H1 (cell line): ENCODE measurements at regions not wholly inside any gene's neighbourhood (a gene's known extent, or its start where the extent isn't known, plus 50 kb on each side); places are given as distances from the start of the nearest gene placed in this dataset.

Source experiments
- CTCF ChIA-PET: fragments of 300-600 bp; sonication (Branson Sonifier 250); formaldehyde crosslinking; loops from one replicate; lab custom pipeline; 2021; ENCODE audit not compliant: partially characterized antibody; lab: Charles Lee
- POLR2A ChIA-PET: fragments of 300-600 bp; sonication (Branson Sonifier 250); formaldehyde crosslinking; loops from one replicate; lab custom pipeline; 2021; ENCODE audit warnings: inconsistent platforms; ENCODE audit not compliant: partially characterized antibody; lab: Charles Lee
- DNase-seq, 2 experiments: peaks; one replicate each; pipeline versions ENCODE4 v3.0.0 to v3.0.0-alpha.2; 2010 to 2022; ENCODE audit warnings: low spot score in 2 of 2, low read depth in 1 of 2, mixed read lengths in 1 of 2
- FAIRE-seq: peaks from 2 replicates; lab custom pipeline; 2011; peaks lifted over from hg19 to GRCh38; lab: Jason Lieb, UNC
- H2AFZ ChIP-seq: 2 replicates; pipeline ENCODE4 v1.8.1; 2012; ENCODE audit warnings: low read length, inconsistent platforms
- H2AK5ac ChIP-seq: 2 replicates; pipeline ENCODE4 v1.6.1; 2013; ENCODE audit warnings: low read depth, low read length
- H2BK120ac ChIP-seq: replicated peaks from 2 replicates; pipeline ENCODE3; 2013; ENCODE audit warnings: low read depth, low read length, inconsistent platforms
- H2BK12ac ChIP-seq: 2 replicates; pipeline ENCODE4 v1.6.1; 2013; ENCODE audit warnings: low read depth, low read length
- H2BK15ac ChIP-seq: 2 replicates; pipeline ENCODE4 v1.6.1; 2013; ENCODE audit warnings: low read length
- H2BK20ac ChIP-seq: 2 replicates; pipeline ENCODE4 v1.6.1; 2013; ENCODE audit warnings: low read length
- H2BK5ac ChIP-seq: 2 replicates; pipeline ENCODE4 v1.6.1; 2013; ENCODE audit warnings: low read depth, low read length
- H3K14ac ChIP-seq: 2 replicates; pipeline ENCODE4 v1.6.1; 2013; ENCODE audit warnings: inconsistent platforms; ENCODE audit not compliant: insufficient read length
- H3K18ac ChIP-seq: 2 replicates; pipeline ENCODE4 v1.6.1; 2013; ENCODE audit warnings: low read length; ENCODE audit errors: extremely low read depth
- H3K23ac ChIP-seq: 2 replicates; pipeline ENCODE4 v1.6.1; 2013; ENCODE audit warnings: inconsistent platforms; ENCODE audit not compliant: insufficient read length
- H3K23me2 ChIP-seq: 2 replicates; pipeline ENCODE4 v1.6.1; 2013; ENCODE audit warnings: low read depth, low read length
- H3K27ac ChIP-seq: 2 replicates; pipeline ENCODE4 v1.6.1; 2011; ENCODE audit warnings: low read depth, low read length, inconsistent platforms
- H3K27me3 ChIP-seq, 4 experiments: replicated peaks in 1 of 4; 1 replicate in 1 of 4; 2 replicates in 3 of 4; pipeline versions ENCODE4 v1.6.1 to v1.8.1; 2011 to 2013; ENCODE audit warnings: low read length in 3 of 4, mild to moderate bottlenecking in 3 of 4, inconsistent platforms in 2 of 4, mixed read lengths in 2 of 4, moderate library complexity in 1 of 4; ENCODE audit not compliant: control insufficient read depth in 3 of 4, insufficient read depth in 3 of 4; ENCODE audit errors: extremely low read depth in 1 of 4
- H3K36me3 ChIP-seq, 4 experiments: 2 replicates each; pipeline versions ENCODE4 v1.6.1 to v1.8.1; 2011 to 2013; ENCODE audit warnings: mild to moderate bottlenecking in 4 of 4, low read length in 3 of 4, moderate library complexity in 2 of 4, control low read depth in 1 of 4, inconsistent platforms in 1 of 4; ENCODE audit not compliant: insufficient read depth in 4 of 4, control insufficient read depth in 2 of 4
- H3K4ac ChIP-seq: replicated peaks from 2 replicates; pipeline ENCODE3; 2013; ENCODE audit warnings: low read length, low read depth, mixed read lengths, inconsistent platforms; ENCODE audit not compliant: insufficient read length
- H3K4me1 ChIP-seq, 4 experiments: replicated peaks in 1 of 4; 1 replicate in 1 of 4; 2 replicates in 3 of 4; pipeline versions ENCODE4 v1.6.1 to v1.8.1; 2011 to 2013; ENCODE audit warnings: low read length in 3 of 4, inconsistent platforms in 2 of 4, mixed read lengths in 1 of 4; ENCODE audit not compliant: insufficient read depth in 4 of 4, control insufficient read depth in 3 of 4
- H3K4me2 ChIP-seq, 2 experiments: 2 replicates each; pipeline versions ENCODE4 v1.6.1 to v1.8.1; 2011 to 2013; ENCODE audit warnings: low read depth in 2 of 2, low read length in 2 of 2, control low read depth in 1 of 2, inconsistent platforms in 1 of 2, mild to moderate bottlenecking in 1 of 2; ENCODE audit not compliant: insufficient read depth in 1 of 2
- H3K4me3 ChIP-seq, 4 experiments: fragments of 200-600, 300-600 bp in 1 of 4; sonication (generic), shearing (Covaris generic), sonication (Bioruptor Twin) in 1 of 4; 2 replicates each; pipeline versions ENCODE4 v1.5.1 to v1.8.1; 2011 to 2016; ENCODE audit warnings: low read length in 4 of 4, low read depth in 3 of 4, control low read depth in 2 of 4, inconsistent platforms in 2 of 4, mild to moderate bottlenecking in 2 of 4, mixed read lengths in 1 of 4, moderate library complexity in 1 of 4; ENCODE audit not compliant: insufficient read depth in 2 of 4; ENCODE audit errors: extremely low read depth in 1 of 4
- H3K56ac ChIP-seq: replicated peaks from 2 replicates; pipeline ENCODE3; 2013; ENCODE audit warnings: low read depth, mild to moderate bottlenecking, mixed read lengths, low read length, inconsistent platforms; ENCODE audit not compliant: insufficient read length
- H3K79me1 ChIP-seq: 2 replicates; pipeline ENCODE4 v1.6.1; 2013; ENCODE audit warnings: low read depth, low read length, control low read depth
- H3K79me2 ChIP-seq, 2 experiments: 2 replicates each; pipeline versions ENCODE4 v1.6.1 to v1.8.1; 2012 to 2013; ENCODE audit warnings: low read length in 2 of 2, mild to moderate bottlenecking in 2 of 2, inconsistent platforms in 1 of 2; ENCODE audit not compliant: insufficient read depth in 2 of 2, control insufficient read depth in 1 of 2
- H3K9ac ChIP-seq, 4 experiments: replicated peaks in 1 of 4; 1 replicate in 1 of 4; 2 replicates in 3 of 4; pipeline versions ENCODE4 v1.6.1 to v1.8.1; 2011 to 2013; ENCODE audit warnings: low read depth in 3 of 4, low read length in 3 of 4, control low read depth in 2 of 4, mild to moderate bottlenecking in 2 of 4, moderate library complexity in 2 of 4, inconsistent platforms in 1 of 4; ENCODE audit errors: extremely low read depth in 1 of 4
- H3K9me3 ChIP-seq, 2 experiments: 2 replicates each; pipeline versions ENCODE4 v1.6.1 to v1.8.1; 2012 to 2013; ENCODE audit warnings: mild to moderate bottlenecking in 2 of 2, moderate library complexity in 2 of 2, control low read depth in 1 of 2, inconsistent platforms in 1 of 2, low read depth in 1 of 2, low read length in 1 of 2, mixed read lengths in 1 of 2; ENCODE audit not compliant: insufficient read depth in 2 of 2
- H4K20me1 ChIP-seq, 2 experiments: replicated peaks in 1 of 2; 2 replicates each; pipeline versions ENCODE3 to v1.8.1; 2011 to 2013; ENCODE audit warnings: inconsistent platforms in 2 of 2, low read length in 2 of 2, mild to moderate bottlenecking in 1 of 2; ENCODE audit not compliant: insufficient read depth in 2 of 2, control insufficient read depth in 1 of 2
- H4K5ac ChIP-seq: 2 replicates; pipeline ENCODE4 v1.6.1; 2013; ENCODE audit warnings: low read length, low read depth, mixed read lengths, inconsistent platforms; ENCODE audit not compliant: insufficient read length
- H4K8ac ChIP-seq: 2 replicates; pipeline ENCODE4 v1.8.0; 2013; ENCODE audit warnings: mild to moderate bottlenecking, moderate library complexity, low read length, inconsistent platforms; ENCODE audit not compliant: insufficient read depth; ENCODE audit errors: extremely low read depth
- H4K91ac ChIP-seq: replicated peaks from 2 replicates; pipeline ENCODE3; 2013; ENCODE audit warnings: low read length, mixed read lengths, inconsistent platforms; ENCODE audit not compliant: insufficient read length
- EGR1 ChIP-seq: IDR thresholded peaks from 2 replicates; pipeline ENCODE4 v1.6.1; 2011; ENCODE audit warnings: low read depth, low read length, borderline replicate concordance
- JUN ChIP-seq: IDR thresholded peaks from 2 replicates; pipeline ENCODE4 v1.6.1; 2011; ENCODE audit warnings: low read depth, mild to moderate bottlenecking, improper control_type of control experiment, low read length
- JUND ChIP-seq: IDR thresholded peaks from 2 replicates; pipeline ENCODE4 v1.6.1; 2011; ENCODE audit warnings: mild to moderate bottlenecking, improper control_type of control experiment, low read length
- NANOG ChIP-seq: IDR thresholded peaks from 2 replicates; pipeline ENCODE4 v1.6.1; 2011; ENCODE audit warnings: low read length, low read depth, mild to moderate bottlenecking, inconsistent platforms; ENCODE audit not compliant: insufficient read depth, poor library complexity, severe bottlenecking
- NRF1 ChIP-seq: IDR thresholded peaks from 2 replicates; pipeline ENCODE4 v1.6.1; 2011; ENCODE audit warnings: mild to moderate bottlenecking, low read depth, low read length, improper control_type of control experiment
- POLR2AphosphoS5 ChIP-seq: IDR thresholded peaks from 2 replicates; pipeline ENCODE4 v1.6.1; 2011; ENCODE audit warnings: low read depth, low read length
- RAD21 ChIP-seq, 2 experiments: IDR thresholded peaks in 1 of 2; conservative IDR thresholded peaks in 1 of 2; 2 replicates each; pipeline ENCODE4 v1.6.1; 2011; ENCODE audit warnings: low read depth in 2 of 2, low read length in 2 of 2, improper control_type of control experiment in 1 of 2, inconsistent platforms in 1 of 2, mild to moderate bottlenecking in 1 of 2, moderate library complexity in 1 of 2
- RFX5 ChIP-seq: IDR thresholded peaks from 2 replicates; pipeline ENCODE4 v1.6.1; 2011; ENCODE audit warnings: low read depth, low read length, improper control_type of control experiment, borderline replicate concordance
- SIRT6 ChIP-seq: IDR thresholded peaks from one replicate; pipeline ENCODE4 v1.7.1; 2012; ENCODE audit warnings: low read length, inconsistent platforms
- TBP ChIP-seq: IDR thresholded peaks from 2 replicates; pipeline ENCODE4 v1.6.1; 2011; ENCODE audit warnings: low read depth, low read length, improper control_type of control experiment
- WGBS, 2 experiments: shearing (Covaris generic) in 1 of 2; methylation state at CpG; one replicate each; pipeline versions ENCODE4 v1.1.6 to v1.1.7; 2013 to 2015; ENCODE audit warnings: low lambda C conversion rate in 2 of 2, mixed read lengths in 2 of 2, inconsistent platforms in 1 of 2, low coverage in 1 of 2, missing lambda C conversion rate in 1 of 2; ENCODE audit not compliant: insufficient replicate concordance in 2 of 2, insufficient coverage in 1 of 2, insufficient read length in 1 of 2; ENCODE audit errors: extremely low coverage in 1 of 2, missing lambda C conversion rate in 1 of 2; 5-methylcytosine and 5-hydroxymethylcytosine counted together

- H3K4me2 ChIP-seq, result no peak overlapping the region
- no peaks in the 10 kb centered on the region for H3K36me3 ChIP-seq
- no peaks in the 10 kb centered on the region for H3K4me1 ChIP-seq
- no peaks in the 10 kb centered on the region for H3K79me2 ChIP-seq
- no peak overlapping the region for H3K56ac ChIP-seq
- POLR2A ChIA-PET, result interaction anchor here (0.7 to 1.3 kb wide), 2 partner anchors 14 to 36 kb away, joined by 3 read pairs; no protein-coding TSS in a partner anchor
- H3K9me3 ChIP-seq, result no peaks in the 10 kb centered on the region; a peak in 1 of 4 replicates
- FAIRE-seq, result no peak
- 87% methylated on average over 3 of the region's 3 CpGs; no CpG with 5 or more reads in 1 of the 2 experiments for WGBS, 2 experiments
- H2AK5ac ChIP-seq, result no peak overlapping the region
- H4K91ac ChIP-seq, result no peak overlapping the region
- no peak overlapping the region for H3K4me3 ChIP-seq
- no peak overlapping the region for H2BK120ac ChIP-seq
- TF ChIP-seq POLR2AphosphoS5, result no peak
- no peak for TF ChIP-seq RFX5
- no peak for TF ChIP-seq TBP
- TF ChIP-seq SIRT6, result no peak
- TF ChIP-seq NRF1, result no peak
- TF ChIP-seq EGR1, result no peak
- no peak for TF ChIP-seq JUN
- no peak for TF ChIP-seq NANOG
- TF ChIP-seq RAD21 (IDR thresholded peaks at IDR 0.05 in 1 of 2, conservative IDR thresholded peaks at IDR 0.05 in 1 of 2; ENCODE audit: low read depth in 2 of 2, low read length in 2 of 2), result no peak
- no peak for TF ChIP-seq JUND
- TF ChIP-seq, all 59 proteins: peak for 0
- CTCF ChIA-PET, result interaction anchor here (0.5 to 1.9 kb wide), 6 partner anchors 7 to 115 kb away, joined by 3 to 7 read pairs (median 3); no protein-coding TSS in a partner anchor
- H3K18ac ChIP-seq, result no peak overlapping the region
- H4K8ac ChIP-seq, result no peak overlapping the region
- H3K9ac ChIP-seq, result no peak overlapping the region
- no peak overlapping the region for H3K23ac ChIP-seq
- no peak overlapping the region for H3K27ac ChIP-seq
- no peak overlapping the region for H2BK12ac ChIP-seq
- DNase-seq, result no peak
- no peaks in the 10 kb centered on the region for H4K20me1 ChIP-seq
- no peaks in the 10 kb centered on the region for H3K79me1 ChIP-seq
- H4K5ac ChIP-seq, result no peak overlapping the region
- no peak overlapping the region for H2AFZ ChIP-seq
- H3K23me2 ChIP-seq, result peaks cover 2% of the 10 kb centered on the region; the same call in 1 of the 2 replicates
- H3K4ac ChIP-seq, result no peak overlapping the region
- no peak overlapping the region for H3K14ac ChIP-seq
- no peak overlapping the region for H2BK20ac ChIP-seq
- peaks cover 0 to 6% (median 0%) of the 10 kb centered on the region in 4 experiments; a peak in 2 of 7 replicates for H3K27me3 ChIP-seq
- H2BK15ac ChIP-seq, result no peak overlapping the region
- no peak overlapping the region for H2BK5ac ChIP-seq
These were observed 111.9 kb upstream of the SIRPG start for GRCh38 chr20:1769491-1769890.
